Spleen (tissue), 11 donors: ENCODE measurements at regions not wholly inside any gene's neighbourhood (a gene's known extent, or its start where the extent isn't known, plus 50 kb on each side); places are given as distances from the start of the nearest gene placed in this dataset.
A peak's percentile ranks its signal among the peaks of the same experiment; 100 is the strongest.

Experiments used
- DNase-seq: peaks from one replicate; pipeline ENCODE4 v3.0.0-alpha.2; 2020
- H3K27ac ChIP-seq, 8 donors: fragments of 200-600 bp; sonication (generic) in 7 of 8; 1 replicate in 4 of 8; 2 replicates in 4 of 8; pipeline versions ENCODE4 v1.5.0 to v1.8.0; 2016 to 2021; ENCODE audit warnings: inconsistent platforms in 4 of 8, mild to moderate bottlenecking in 4 of 8, moderate library complexity in 1 of 8
- H3K27me3 ChIP-seq, 7 donors: fragments of 200-600 bp; sonication (generic) in 6 of 7; replicated peaks in 1 of 7; 1 replicate in 4 of 7; 2 replicates in 3 of 7; pipeline versions ENCODE4 v1.5.0 to v1.8.0; 2016 to 2021; ENCODE audit warnings: inconsistent platforms in 3 of 7, mild to moderate bottlenecking in 1 of 7
- H3K36me3 ChIP-seq, 6 donors: fragments of 200-600 bp; sonication (generic) in 5 of 6; 1 replicate in 4 of 6; 2 replicates in 2 of 6; pipeline versions ENCODE4 v1.5.0 to v1.8.0; 2016 to 2021; ENCODE audit warnings: inconsistent platforms in 2 of 6
- H3K4me1 ChIP-seq, 6 donors: fragments of 200-600 bp; sonication (generic) in 5 of 6; 1 replicate in 3 of 6; 2 replicates in 3 of 6; pipeline versions ENCODE4 v1.5.0 to v1.8.0; 2016 to 2021; ENCODE audit warnings: inconsistent platforms in 3 of 6
- H3K4me3 ChIP-seq, 8 donors: fragments of 200-600 bp; sonication (generic) in 7 of 8; 1 replicate in 4 of 8; 2 replicates in 4 of 8; pipeline versions ENCODE4 v1.5.0 to v1.8.0; 2016 to 2021; ENCODE audit warnings: inconsistent platforms in 4 of 8, mild to moderate bottlenecking in 4 of 8, moderate library complexity in 2 of 8
- H3K9me3 ChIP-seq, 8 donors: fragments of 200-600 bp; sonication (generic) in 7 of 8; 1 replicate in 4 of 8; 2 replicates in 4 of 8; pipeline versions ENCODE4 v1.5.0 to v1.8.0; 2016 to 2021; ENCODE audit warnings: inconsistent platforms in 4 of 8
- POLR2A ChIP-seq, 3 donors: fragments of 450-650 bp; IDR thresholded peaks; one replicate each; pipeline ENCODE4 v1.5.1; 2017; ENCODE audit warnings: antibody characterized with exemption in 3 of 3, mild to moderate bottlenecking in 1 of 3
- POLR2AphosphoS5 ChIP-seq, 3 donors: sonication (generic); formaldehyde crosslinking; IDR thresholded peaks; one replicate each; pipeline ENCODE4 v1.5.1; 2017; ENCODE audit warnings: antibody characterized with exemption in 3 of 3
- WGBS, 5 donors: extraction: QIAGEN DNeasy Blood & Tissue Kit in 3 of 5; methylation state at CpG; one replicate each; pipeline versions ENCODE4 v1.1.5 to v1.1.7; 2013 to 2018; 5-methylcytosine and 5-hydroxymethylcytosine counted together
- intact Hi-C: fragments of 100-400 bp; cut with DNase I; formaldehyde crosslinking; loops from one replicate; pipeline ENCODE4 v1.15.0; 2023; ENCODE audit warnings: low total_unique reads
- TF ChIP-seq, protein P1 (sequence below), 11 experiments: fragments of 200-600 bp in 7 of 11; fragments of 450-650 bp in 4 of 11; sonication (generic) in 4 of 11; IDR thresholded peaks in 8 of 11; conservative IDR thresholded peaks in 3 of 11; 1 replicate in 7 of 11; 2 replicates in 4 of 11; pipeline versions ENCODE4 v1.4.0 to v1.8.0; 2016 to 2021; ENCODE audit warnings: antibody characterized with exemption in 11 of 11, inconsistent platforms in 4 of 11, mild to moderate bottlenecking in 1 of 11
- donor health status: healthy with polysubstance abuse.
- donor health status: DM: no; HTN: no; CAD: no; lungs with moderate emphysema.
- donor health status: DM: no; HTN: no; CAD: no.
- donor health status: Bipolar disorder and iron deficiency.
- donor health status: healthy.
- donor health status: DM: no; HTN: no; CAD: no.
- donor health status: DM: yes; HTN: yes; CAD: no.

DNA sequence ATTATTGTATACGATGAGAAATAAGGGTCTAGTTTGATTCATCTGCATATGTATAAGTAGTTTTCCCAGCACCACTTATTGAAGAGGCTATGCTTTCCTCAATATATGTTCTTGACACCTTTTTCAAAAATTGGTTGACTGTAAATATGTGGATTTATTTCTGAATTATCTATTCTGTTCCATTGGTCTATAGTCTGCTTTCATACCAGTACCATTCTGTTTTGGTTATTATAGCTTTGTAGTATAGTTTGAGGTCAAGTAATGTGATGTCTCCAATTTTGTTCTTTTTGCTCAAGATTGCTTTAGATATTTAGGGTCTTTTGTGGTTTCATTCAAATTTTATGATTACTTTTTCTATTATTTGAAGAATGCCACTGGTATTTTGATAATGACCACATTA, 103.8 kb upstream of the LIPC start:
- Histone ChIP-seq H3K27me3 (no peaks in the 10 kb centered on the region), H3K4me1 (peaks cover 12 to 38% (median 29%) of the 10 kb centered on the region in 6 donors), H3K27ac (no peak overlapping the region), H3K4me3 (no peak overlapping the region), H3K9me3 (peaks cover 0 to 8% (median 3%) of the 10 kb centered on the region in 8 donors), H3K36me3 (no peaks in the 10 kb centered on the region)
- 94 to 100% (median 98%) methylated on average over 1 of the region's 1 CpG for WGBS, 5 donors
- intact Hi-C loops = no loop called here
- DNase-seq = no peak
- TF ChIP-seq POLR2AphosphoS5 (IDR thresholded peaks at IDR 0.05) (no peak), POLR2A (IDR thresholded peaks at IDR 0.05) (no peak)
- TF ChIP-seq, protein P1, sequence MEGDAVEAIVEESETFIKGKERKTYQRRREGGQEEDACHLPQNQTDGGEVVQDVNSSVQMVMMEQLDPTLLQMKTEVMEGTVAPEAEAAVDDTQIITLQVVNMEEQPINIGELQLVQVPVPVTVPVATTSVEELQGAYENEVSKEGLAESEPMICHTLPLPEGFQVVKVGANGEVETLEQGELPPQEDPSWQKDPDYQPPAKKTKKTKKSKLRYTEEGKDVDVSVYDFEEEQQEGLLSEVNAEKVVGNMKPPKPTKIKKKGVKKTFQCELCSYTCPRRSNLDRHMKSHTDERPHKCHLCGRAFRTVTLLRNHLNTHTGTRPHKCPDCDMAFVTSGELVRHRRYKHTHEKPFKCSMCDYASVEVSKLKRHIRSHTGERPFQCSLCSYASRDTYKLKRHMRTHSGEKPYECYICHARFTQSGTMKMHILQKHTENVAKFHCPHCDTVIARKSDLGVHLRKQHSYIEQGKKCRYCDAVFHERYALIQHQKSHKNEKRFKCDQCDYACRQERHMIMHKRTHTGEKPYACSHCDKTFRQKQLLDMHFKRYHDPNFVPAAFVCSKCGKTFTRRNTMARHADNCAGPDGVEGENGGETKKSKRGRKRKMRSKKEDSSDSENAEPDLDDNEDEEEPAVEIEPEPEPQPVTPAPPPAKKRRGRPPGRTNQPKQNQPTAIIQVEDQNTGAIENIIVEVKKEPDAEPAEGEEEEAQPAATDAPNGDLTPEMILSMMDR (IDR thresholded peaks at IDR 0.05 in 8 of 11, conservative IDR thresholded peaks at IDR 0.05 in 3 of 11) = no peak

DNA sequence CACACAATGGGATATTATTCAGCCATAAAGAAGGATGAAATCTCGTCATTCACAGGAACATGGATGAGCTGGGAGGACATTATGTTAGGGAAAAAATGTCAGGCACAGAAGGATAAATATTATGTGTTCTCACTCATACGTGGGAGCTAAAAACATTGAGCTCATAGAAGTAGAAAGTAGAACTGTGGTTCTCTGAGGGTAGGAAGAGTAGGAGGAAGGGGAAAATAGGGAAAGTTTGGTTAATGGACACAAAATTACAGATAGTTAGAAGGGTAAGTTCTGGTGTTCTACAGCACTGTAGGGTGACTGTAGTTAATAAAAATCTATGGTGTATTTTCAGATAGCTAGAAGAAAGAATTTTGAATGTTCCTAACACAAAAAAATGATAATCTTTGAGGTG, 102.6 kb upstream of the LIPC start:
- TF ChIP-seq, protein P1 (IDR thresholded peaks at IDR 0.05 in 8 of 11, conservative IDR thresholded peaks at IDR 0.05 in 3 of 11) = no peak
- TF ChIP-seq POLR2AphosphoS5 (IDR thresholded peaks at IDR 0.05) (no peak), POLR2A (IDR thresholded peaks at IDR 0.05) (no peak)
- Histone ChIP-seq H3K9me3 (peaks cover 0 to 8% (median 3%) of the 10 kb centered on the region in 8 donors), H3K4me1 (peaks cover 12 to 42% (median 30%) of the 10 kb centered on the region in 6 donors), H3K27me3 (no peaks in the 10 kb centered on the region), H3K4me3 (no peak overlapping the region), H3K27ac (peak overlapping the region in 1 of 8 donors; percentile 88), H3K36me3 (no peaks in the 10 kb centered on the region)
- WGBS, 5 donors = 82 to 93% (median 88%) methylated on average over 2 of the region's 2 CpGs
- DNase-seq = no peak
- intact Hi-C loops = no loop called here

DNA sequence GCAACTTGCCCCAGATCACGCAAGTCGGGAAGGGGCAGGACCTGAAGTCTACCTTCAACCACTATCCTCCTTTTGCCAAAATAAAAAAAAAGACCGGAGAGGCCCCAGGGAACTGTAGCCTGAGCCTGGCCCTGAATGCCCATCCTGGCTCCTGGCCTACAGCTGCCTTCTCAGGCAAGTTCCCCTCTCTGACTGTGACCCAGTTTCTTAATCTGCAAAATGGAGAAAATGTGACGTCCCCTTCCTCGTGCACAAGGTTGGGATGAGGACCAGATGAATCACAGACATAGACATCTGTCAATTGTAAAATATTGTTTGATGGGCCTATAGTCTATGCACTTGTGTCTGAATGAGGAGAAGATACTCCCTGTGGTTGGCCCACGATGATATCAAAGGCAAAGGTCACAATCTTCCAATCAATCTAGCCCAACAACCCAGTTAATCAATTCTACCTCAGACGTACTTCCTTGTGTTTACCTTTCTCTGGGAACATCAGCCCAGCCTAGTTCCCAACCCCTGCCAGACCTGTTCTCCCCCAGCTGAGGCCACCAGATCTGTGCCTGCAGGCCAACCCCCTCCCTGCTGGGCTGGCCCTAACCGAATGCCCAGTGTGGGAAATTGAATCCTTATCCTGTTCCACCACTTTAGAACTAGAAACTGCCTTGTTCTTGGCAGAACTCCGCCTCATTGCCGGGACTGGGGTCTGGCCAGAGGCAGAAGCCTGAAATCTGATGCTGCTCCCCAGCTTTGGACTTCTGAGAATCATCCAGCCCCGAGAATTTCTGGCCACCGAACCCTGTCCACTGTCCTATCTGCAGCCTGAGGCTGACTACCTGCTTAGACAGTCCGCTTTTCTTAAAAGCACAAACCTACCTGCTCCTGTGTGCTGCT, 101.8 kb upstream of the LIPC start:
- no peak overlapping the region for H3K4me3 ChIP-seq
- no peak for DNase-seq
- no peaks in the 10 kb centered on the region for H3K36me3 ChIP-seq
- 82 to 89% (median 84%) methylated on average over 13 of the region's 13 CpGs for WGBS, 5 donors
- TF ChIP-seq, protein P1 (IDR thresholded peaks at IDR 0.05 in 8 of 11, conservative IDR thresholded peaks at IDR 0.05 in 3 of 11) = no peak
- TF ChIP-seq POLR2A (IDR thresholded peaks at IDR 0.05) = no peak
- TF ChIP-seq POLR2AphosphoS5 (IDR thresholded peaks at IDR 0.05) = no peak
- intact Hi-C loops = loop anchor here (10.0 kb wide), 1 partner anchor 55 kb away; no protein-coding TSS in a partner anchor
- H3K4me1 ChIP-seq = peaks cover 12 to 42% (median 30%) of the 10 kb centered on the region in 6 donors
- no peaks in the 10 kb centered on the region for H3K27me3 ChIP-seq
- H3K27ac ChIP-seq = peak overlapping the region in 7 of 8 donors; percentile 79 to 91 (median 85)
- peaks cover 0 to 10% (median 3%) of the 10 kb centered on the region in 8 donors for H3K9me3 ChIP-seq
